ENCODE measurements at regions not wholly inside any gene's neighbourhood (a gene's known extent, or its start where the extent isn't known, plus 50 kb on each side); places are given as distances from the start of the nearest gene placed in this dataset.

GRCh38 chr5:104088876-104089778 is 526.5 kb upstream of the NUDT12 start:
- TF ChIP-seq BHLHE40 (IDR thresholded peaks at IDR 0.05; ENCODE audit: borderline replicate concordance), result no peak
- no peak for TF ChIP-seq SP1 (IDR thresholded peaks at IDR 0.05)
- TF ChIP-seq FOXM1 (IDR thresholded peaks at IDR 0.05; ENCODE audit: borderline replicate concordance), result no peak
- TF ChIP-seq FOXK2 (IDR thresholded peaks at IDR 0.05), result no peak
- TF ChIP-seq ELF4 (IDR thresholded peaks at IDR 0.05), result no peak
- TF ChIP-seq ARNT (IDR thresholded peaks at IDR 0.05), result no peak
- no peak for TF ChIP-seq HDGF (IDR thresholded peaks at IDR 0.05; ENCODE audit: borderline replicate concordance)
- no peak for TF ChIP-seq TARDBP (IDR thresholded peaks at IDR 0.05)
- TF ChIP-seq SUZ12 (IDR thresholded peaks at IDR 0.05), result no peak
- TF ChIP-seq FOXA1 (IDR thresholded peaks at IDR 0.05), result no peak
- no peak for TF ChIP-seq CTBP1 (IDR thresholded peaks at IDR 0.05; ENCODE audit: borderline replicate concordance)
- TF ChIP-seq ZNF384 (IDR thresholded peaks at IDR 0.05), result no peak

Data from HEK293T (cell line).